SK-N-SH (cell line): ENCODE measurements at regions not wholly inside any gene's neighbourhood (a gene's known extent, or its start where the extent isn't known, plus 50 kb on each side); places are given as distances from the start of the nearest gene placed in this dataset.

Experiments
- EP300 ChIP-seq, 2 experiments: IDR thresholded peaks; 2 replicates each; pipeline versions ENCODE4 v1.4.0 to v1.6.1; 2012; ENCODE audit warnings: borderline replicate concordance in 1 of 2, low read depth in 1 of 2, low read length in 1 of 2
- GABPA ChIP-seq: IDR thresholded peaks from 2 replicates; pipeline ENCODE4 v1.4.0; 2012; ENCODE audit warnings: low read depth, mild to moderate bottlenecking
- MEF2A ChIP-seq: IDR thresholded peaks from 2 replicates; pipeline ENCODE4 v1.4.0; 2012; ENCODE audit warnings: low read depth, borderline replicate concordance
- POLR2AphosphoS5 ChIP-seq: IDR thresholded peaks from 2 replicates; pipeline ENCODE4 v1.6.1; 2012; ENCODE audit warnings: low read depth, low read length
- RXRA ChIP-seq: IDR thresholded peaks from 2 replicates; pipeline ENCODE4 v1.4.0; 2012; ENCODE audit warnings: low read depth, mild to moderate bottlenecking, borderline replicate concordance
- SIN3A ChIP-seq: IDR thresholded peaks from 2 replicates; pipeline ENCODE4 v1.6.1; 2012; ENCODE audit warnings: low read depth, mild to moderate bottlenecking, low read length, moderate library complexity, borderline replicate concordance
- SMC3 ChIP-seq: IDR thresholded peaks from 2 replicates; pipeline ENCODE4 v1.6.1; 2012; ENCODE audit warnings: low read depth, low read length, improper control_type of control experiment
- YY1 ChIP-seq: IDR thresholded peaks from 2 replicates; pipeline ENCODE4 v1.4.0; 2012; ENCODE audit warnings: low read depth, mild to moderate bottlenecking
- TF ChIP-seq, protein P1 (sequence below): IDR thresholded peaks from 2 replicates; pipeline ENCODE4 v1.6.1; 2012; ENCODE audit warnings: mild to moderate bottlenecking, low read depth, low read length, moderate library complexity
- TF ChIP-seq, protein P2 (sequence below): fragments of 200-600 bp; sonication (generic); IDR thresholded peaks from 2 replicates; pipeline ENCODE4 v1.6.1; 2017; ENCODE audit warnings: antibody characterized with exemption, mild to moderate bottlenecking, moderate library complexity
- TF ChIP-seq, protein P3 (sequence below): IDR thresholded peaks from 2 replicates; pipeline ENCODE4 v1.4.0; 2012; ENCODE audit warnings: low read depth, borderline replicate concordance
- TF ChIP-seq, protein P4 (sequence below): fragments of 150-350 bp; IDR thresholded peaks from 2 replicates; pipeline ENCODE4 v1.6.1; 2016; ENCODE audit warnings: mild to moderate bottlenecking, low read depth, low read length

DNA sequence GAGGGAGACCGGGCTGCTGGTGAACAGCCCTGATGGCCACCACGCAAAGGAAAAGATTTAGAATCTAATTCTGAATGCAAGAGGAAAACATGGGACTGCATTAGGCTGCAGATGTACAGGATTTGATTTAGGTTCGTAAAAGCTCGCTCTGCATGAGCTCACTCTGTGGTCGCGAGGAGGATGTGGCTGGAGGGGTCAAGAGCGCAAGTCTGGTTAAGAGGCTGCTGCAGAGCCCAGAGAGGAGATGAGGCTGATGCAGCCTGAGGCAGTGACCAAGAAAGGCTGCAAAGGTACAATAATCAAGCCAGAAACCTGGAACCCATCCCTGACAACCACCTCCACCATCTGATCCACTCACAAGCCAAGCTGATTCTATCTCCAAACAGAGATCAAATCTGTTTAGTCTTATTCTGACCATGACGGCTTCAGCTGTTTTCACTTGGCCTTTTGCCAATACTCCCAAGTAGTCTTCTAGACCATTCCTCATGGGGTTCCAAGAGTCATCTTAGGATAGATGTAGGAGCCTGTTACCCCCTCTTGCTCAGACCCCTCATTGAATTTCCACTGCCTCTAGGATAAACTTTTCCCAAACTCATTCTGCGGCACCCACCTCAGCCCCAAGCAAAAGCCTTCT lies 58.9 kb upstream of the ARL4C start:
- TF ChIP-seq, protein P1, sequence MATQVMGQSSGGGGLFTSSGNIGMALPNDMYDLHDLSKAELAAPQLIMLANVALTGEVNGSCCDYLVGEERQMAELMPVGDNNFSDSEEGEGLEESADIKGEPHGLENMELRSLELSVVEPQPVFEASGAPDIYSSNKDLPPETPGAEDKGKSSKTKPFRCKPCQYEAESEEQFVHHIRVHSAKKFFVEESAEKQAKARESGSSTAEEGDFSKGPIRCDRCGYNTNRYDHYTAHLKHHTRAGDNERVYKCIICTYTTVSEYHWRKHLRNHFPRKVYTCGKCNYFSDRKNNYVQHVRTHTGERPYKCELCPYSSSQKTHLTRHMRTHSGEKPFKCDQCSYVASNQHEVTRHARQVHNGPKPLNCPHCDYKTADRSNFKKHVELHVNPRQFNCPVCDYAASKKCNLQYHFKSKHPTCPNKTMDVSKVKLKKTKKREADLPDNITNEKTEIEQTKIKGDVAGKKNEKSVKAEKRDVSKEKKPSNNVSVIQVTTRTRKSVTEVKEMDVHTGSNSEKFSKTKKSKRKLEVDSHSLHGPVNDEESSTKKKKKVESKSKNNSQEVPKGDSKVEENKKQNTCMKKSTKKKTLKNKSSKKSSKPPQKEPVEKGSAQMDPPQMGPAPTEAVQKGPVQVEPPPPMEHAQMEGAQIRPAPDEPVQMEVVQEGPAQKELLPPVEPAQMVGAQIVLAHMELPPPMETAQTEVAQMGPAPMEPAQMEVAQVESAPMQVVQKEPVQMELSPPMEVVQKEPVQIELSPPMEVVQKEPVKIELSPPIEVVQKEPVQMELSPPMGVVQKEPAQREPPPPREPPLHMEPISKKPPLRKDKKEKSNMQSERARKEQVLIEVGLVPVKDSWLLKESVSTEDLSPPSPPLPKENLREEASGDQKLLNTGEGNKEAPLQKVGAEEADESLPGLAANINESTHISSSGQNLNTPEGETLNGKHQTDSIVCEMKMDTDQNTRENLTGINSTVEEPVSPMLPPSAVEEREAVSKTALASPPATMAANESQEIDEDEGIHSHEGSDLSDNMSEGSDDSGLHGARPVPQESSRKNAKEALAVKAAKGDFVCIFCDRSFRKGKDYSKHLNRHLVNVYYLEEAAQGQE = no peak
- TF ChIP-seq POLR2AphosphoS5 = no peak
- TF ChIP-seq, protein P2, sequence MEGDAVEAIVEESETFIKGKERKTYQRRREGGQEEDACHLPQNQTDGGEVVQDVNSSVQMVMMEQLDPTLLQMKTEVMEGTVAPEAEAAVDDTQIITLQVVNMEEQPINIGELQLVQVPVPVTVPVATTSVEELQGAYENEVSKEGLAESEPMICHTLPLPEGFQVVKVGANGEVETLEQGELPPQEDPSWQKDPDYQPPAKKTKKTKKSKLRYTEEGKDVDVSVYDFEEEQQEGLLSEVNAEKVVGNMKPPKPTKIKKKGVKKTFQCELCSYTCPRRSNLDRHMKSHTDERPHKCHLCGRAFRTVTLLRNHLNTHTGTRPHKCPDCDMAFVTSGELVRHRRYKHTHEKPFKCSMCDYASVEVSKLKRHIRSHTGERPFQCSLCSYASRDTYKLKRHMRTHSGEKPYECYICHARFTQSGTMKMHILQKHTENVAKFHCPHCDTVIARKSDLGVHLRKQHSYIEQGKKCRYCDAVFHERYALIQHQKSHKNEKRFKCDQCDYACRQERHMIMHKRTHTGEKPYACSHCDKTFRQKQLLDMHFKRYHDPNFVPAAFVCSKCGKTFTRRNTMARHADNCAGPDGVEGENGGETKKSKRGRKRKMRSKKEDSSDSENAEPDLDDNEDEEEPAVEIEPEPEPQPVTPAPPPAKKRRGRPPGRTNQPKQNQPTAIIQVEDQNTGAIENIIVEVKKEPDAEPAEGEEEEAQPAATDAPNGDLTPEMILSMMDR = no peak
- no peak for TF ChIP-seq GABPA
- no peak for TF ChIP-seq EP300 (IDR thresholded peaks at IDR 0.05; ENCODE audit: borderline replicate concordance in 1 of 2, low read depth in 1 of 2, low read length in 1 of 2)
- TF ChIP-seq SMC3 = no peak
- no peak for TF ChIP-seq MEF2A
- no peak for TF ChIP-seq RXRA
- TF ChIP-seq, protein P3, sequence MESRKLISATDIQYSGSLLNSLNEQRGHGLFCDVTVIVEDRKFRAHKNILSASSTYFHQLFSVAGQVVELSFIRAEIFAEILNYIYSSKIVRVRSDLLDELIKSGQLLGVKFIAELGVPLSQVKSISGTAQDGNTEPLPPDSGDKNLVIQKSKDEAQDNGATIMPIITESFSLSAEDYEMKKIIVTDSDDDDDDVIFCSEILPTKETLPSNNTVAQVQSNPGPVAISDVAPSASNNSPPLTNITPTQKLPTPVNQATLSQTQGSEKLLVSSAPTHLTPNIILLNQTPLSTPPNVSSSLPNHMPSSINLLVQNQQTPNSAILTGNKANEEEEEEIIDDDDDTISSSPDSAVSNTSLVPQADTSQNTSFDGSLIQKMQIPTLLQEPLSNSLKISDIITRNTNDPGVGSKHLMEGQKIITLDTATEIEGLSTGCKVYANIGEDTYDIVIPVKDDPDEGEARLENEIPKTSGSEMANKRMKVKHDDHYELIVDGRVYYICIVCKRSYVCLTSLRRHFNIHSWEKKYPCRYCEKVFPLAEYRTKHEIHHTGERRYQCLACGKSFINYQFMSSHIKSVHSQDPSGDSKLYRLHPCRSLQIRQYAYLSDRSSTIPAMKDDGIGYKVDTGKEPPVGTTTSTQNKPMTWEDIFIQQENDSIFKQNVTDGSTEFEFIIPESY = no peak
- TF ChIP-seq YY1 = no peak
- TF ChIP-seq, protein P4, sequence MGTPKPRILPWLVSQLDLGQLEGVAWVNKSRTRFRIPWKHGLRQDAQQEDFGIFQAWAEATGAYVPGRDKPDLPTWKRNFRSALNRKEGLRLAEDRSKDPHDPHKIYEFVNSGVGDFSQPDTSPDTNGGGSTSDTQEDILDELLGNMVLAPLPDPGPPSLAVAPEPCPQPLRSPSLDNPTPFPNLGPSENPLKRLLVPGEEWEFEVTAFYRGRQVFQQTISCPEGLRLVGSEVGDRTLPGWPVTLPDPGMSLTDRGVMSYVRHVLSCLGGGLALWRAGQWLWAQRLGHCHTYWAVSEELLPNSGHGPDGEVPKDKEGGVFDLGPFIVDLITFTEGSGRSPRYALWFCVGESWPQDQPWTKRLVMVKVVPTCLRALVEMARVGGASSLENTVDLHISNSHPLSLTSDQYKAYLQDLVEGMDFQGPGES = no peak
- TF ChIP-seq SIN3A = no peak
